ENCODE measurements at regions not wholly inside any gene's neighbourhood (a gene's known extent, or its start where the extent isn't known, plus 50 kb on each side); places are given as distances from the start of the nearest gene placed in this dataset.

- TF ChIP-seq MAX (IDR thresholded peaks at IDR 0.05) (no peak), TAF1 (IDR thresholded peaks at IDR 0.05; ENCODE audit: low read depth) (no peak), TCF12 (IDR thresholded peaks at IDR 0.05; ENCODE audit: low read depth) (no peak), ZBTB7A (IDR thresholded peaks at IDR 0.05; ENCODE audit: low read depth) (no peak), CREB1 (IDR thresholded peaks at IDR 0.05; ENCODE audit: low read depth) (no peak), NFIC (IDR thresholded peaks at IDR 0.05) (no peak), YY1 (IDR thresholded peaks at IDR 0.05; ENCODE audit: low read depth) (no peak), RAD21 (IDR thresholded peaks at IDR 0.05; ENCODE audit: low read depth) (no peak), EGR1 (IDR thresholded peaks at IDR 0.05) (no peak), TEAD4 (IDR thresholded peaks at IDR 0.05) (no peak), USF1 (IDR thresholded peaks at IDR 0.05) (no peak), REST (IDR thresholded peaks at IDR 0.05; ENCODE audit: low read depth) (no peak)
Observed at GRCh38 chr10:108905821-108906220, 1017.5 kb downstream of the XPNPEP1 start.

- TF ChIP-seq FOXM1 (IDR thresholded peaks at IDR 0.05; ENCODE audit: borderline replicate concordance, low read depth) (no peak), EGR1 (IDR thresholded peaks at IDR 0.05) (no peak), RAD21 (IDR thresholded peaks at IDR 0.05; ENCODE audit: low read depth) (no peak), NFIC (IDR thresholded peaks at IDR 0.05) (no peak), CREB1 (IDR thresholded peaks at IDR 0.05; ENCODE audit: low read depth) (no peak), EP300 (IDR thresholded peaks at IDR 0.05; ENCODE audit: borderline replicate concordance) (no peak), TCF12 (IDR thresholded peaks at IDR 0.05; ENCODE audit: low read depth) (no peak), TAF1 (IDR thresholded peaks at IDR 0.05; ENCODE audit: low read depth) (no peak), CEBPB (IDR thresholded peaks at IDR 0.05) (no peak), TEAD4 (IDR thresholded peaks at IDR 0.05) (no peak), USF1 (IDR thresholded peaks at IDR 0.05) (no peak), ZBTB7A (IDR thresholded peaks at IDR 0.05; ENCODE audit: low read depth) (no peak), YY1 (IDR thresholded peaks at IDR 0.05; ENCODE audit: low read depth) (no peak), REST (IDR thresholded peaks at IDR 0.05; ENCODE audit: low read depth) (no peak), MAX (IDR thresholded peaks at IDR 0.05) (no peak)
Observed at GRCh38 chr10:108905171-108905570, 1018.1 kb downstream of the XPNPEP1 start.

- TF ChIP-seq EGR1 (IDR thresholded peaks at IDR 0.05), result no peak
- no peak for TF ChIP-seq CREB1 (IDR thresholded peaks at IDR 0.05; ENCODE audit: low read depth)
- TF ChIP-seq TEAD4 (IDR thresholded peaks at IDR 0.05), result no peak
- TF ChIP-seq FOXM1 (IDR thresholded peaks at IDR 0.05; ENCODE audit: borderline replicate concordance, low read depth), result no peak
- no peak for TF ChIP-seq EP300 (IDR thresholded peaks at IDR 0.05; ENCODE audit: borderline replicate concordance)
- no peak for TF ChIP-seq RAD21 (IDR thresholded peaks at IDR 0.05; ENCODE audit: low read depth)
- no peak for TF ChIP-seq REST (IDR thresholded peaks at IDR 0.05; ENCODE audit: low read depth)
- TF ChIP-seq CEBPB (IDR thresholded peaks at IDR 0.05), result no peak
- no peak for TF ChIP-seq MAX (IDR thresholded peaks at IDR 0.05)
- no peak for TF ChIP-seq YY1 (IDR thresholded peaks at IDR 0.05; ENCODE audit: low read depth)
- TF ChIP-seq ZBTB7A (IDR thresholded peaks at IDR 0.05; ENCODE audit: low read depth), result no peak
- TF ChIP-seq NFIC (IDR thresholded peaks at IDR 0.05), result no peak
- no peak for TF ChIP-seq TAF1 (IDR thresholded peaks at IDR 0.05; ENCODE audit: low read depth)
- TF ChIP-seq USF1 (IDR thresholded peaks at IDR 0.05), result no peak
- no peak for TF ChIP-seq TCF12 (IDR thresholded peaks at IDR 0.05; ENCODE audit: low read depth)
Observed at GRCh38 chr10:108904163-108904838, 1019.0 kb downstream of the XPNPEP1 start.

Data from Ishikawa (cell line).